NCI-H1092 (cell line): ENCODE measurements at regions not wholly inside any gene's neighbourhood (a gene's known extent, or its start where the extent isn't known, plus 50 kb on each side); places are given as distances from the start of the nearest gene placed in this dataset.
A peak's percentile ranks its signal among the peaks of the same experiment; 100 is the strongest.
"Not testable (repeated sequence)": the region's sequence is repeated elsewhere in the genome, so short reads cannot be mapped to it uniquely, and the experiment has no call there.

Experiments
- DNase-seq: peaks from one replicate; lab custom pipeline; 2025; lab: John Stamatoyannopoulos, UW

DNA sequence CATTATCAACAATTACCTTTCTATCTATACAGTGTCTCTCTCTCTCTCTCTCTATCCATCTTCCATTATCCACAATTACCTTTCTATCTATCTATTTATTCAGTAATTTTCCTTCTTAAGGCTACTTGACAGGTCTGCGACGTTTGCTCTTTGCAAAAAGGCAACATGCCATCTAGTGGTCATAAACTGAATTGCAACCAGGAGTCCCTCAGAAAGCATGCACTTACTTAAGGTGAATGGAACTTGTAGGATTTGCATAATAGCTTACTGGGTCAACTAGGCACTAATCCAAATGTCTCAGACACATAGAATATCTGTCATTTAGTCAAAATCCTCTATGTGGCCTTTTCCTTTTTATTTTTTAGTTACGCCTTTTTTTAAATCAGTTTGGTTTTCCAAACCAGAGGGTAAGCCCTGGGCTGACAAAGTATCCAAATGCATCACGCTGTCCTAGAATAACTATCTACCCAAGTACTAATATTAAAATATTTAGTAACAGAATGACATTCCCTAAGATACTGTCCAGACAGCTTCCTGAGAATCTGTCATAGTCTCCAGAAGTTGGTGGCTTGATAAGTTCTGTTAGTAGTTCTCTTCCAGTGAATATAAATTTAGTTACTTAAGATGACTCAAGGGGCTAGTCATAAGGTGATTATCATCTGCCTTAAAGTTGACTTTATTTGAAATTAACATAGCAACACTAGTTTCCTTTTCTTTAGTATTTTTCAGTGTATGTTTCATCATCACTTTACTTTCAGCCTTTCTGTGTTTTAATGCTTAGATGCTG is 208.3 kb downstream of the PPP1R3A start:
- DNase-seq = peak; percentile 80

DNA sequence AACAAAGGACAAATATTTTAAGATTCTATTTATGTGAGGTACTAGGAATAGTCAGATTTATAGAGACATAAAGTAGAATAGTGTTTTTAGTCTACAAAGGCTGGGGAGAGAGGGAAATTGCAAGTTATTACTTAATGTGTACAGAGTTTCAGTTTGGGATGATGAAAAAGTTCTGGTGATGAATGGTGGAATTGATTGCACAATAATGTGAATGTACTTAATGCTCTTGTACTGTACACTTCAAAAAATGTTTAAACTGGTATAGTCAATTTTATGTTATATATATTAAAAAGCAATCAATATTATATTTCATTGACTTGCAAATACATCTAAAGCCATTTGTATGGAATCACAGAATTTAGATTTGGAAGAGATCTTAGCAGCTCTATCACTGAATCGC is 213.4 kb downstream of the PPP1R3A start:
- no peak for DNase-seq

DNA sequence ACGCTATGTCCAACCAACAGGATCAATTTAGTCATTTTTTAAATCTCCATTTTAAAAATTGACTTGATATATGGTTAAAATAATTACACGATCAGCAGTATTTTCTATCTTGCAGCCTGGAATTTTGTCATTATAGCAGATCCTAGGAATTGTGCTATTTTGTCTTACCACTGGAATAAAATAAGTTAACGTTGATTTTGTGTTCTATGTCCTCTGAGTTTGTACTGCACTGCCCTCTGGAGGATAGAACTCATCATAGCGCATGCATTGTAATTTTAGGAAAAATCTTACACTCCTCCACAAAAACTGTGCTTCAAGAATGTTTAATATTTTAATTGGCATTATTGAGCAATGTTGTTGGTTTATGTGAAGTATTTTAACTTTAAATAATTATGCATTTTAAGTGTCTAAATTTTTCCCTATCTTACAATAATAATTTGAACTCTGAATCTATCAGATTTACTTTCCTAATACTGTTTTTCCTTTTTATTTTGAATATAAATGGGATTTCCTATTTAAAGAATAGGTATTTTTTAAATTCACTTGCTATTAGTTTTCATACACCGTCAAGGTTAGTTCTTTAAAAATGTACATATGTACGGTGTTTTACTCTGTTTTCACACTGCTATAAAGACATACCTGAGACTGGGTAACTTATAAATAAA is 220.1 kb downstream of the PPP1R3A start:
- no peak for DNase-seq

DNA sequence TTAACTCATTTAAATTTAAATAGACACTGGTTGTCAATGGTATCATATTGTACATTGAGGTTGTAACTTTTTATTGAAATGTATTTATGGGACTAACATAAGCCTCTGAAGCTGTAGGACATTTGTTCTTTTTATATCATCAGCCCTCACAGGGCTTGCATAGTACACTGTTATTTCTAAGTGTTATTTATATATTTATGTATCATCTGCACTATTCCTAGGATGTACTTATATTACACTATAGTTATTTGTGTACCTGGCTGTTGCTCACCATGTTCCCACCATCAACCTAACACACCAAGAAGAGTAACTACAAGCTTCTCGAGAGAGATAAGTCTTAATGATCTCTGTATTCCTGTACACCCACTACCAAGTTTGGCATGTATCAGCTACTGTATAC is 224.7 kb downstream of the PPP1R3A start:
- DNase-seq = no peak

DNA sequence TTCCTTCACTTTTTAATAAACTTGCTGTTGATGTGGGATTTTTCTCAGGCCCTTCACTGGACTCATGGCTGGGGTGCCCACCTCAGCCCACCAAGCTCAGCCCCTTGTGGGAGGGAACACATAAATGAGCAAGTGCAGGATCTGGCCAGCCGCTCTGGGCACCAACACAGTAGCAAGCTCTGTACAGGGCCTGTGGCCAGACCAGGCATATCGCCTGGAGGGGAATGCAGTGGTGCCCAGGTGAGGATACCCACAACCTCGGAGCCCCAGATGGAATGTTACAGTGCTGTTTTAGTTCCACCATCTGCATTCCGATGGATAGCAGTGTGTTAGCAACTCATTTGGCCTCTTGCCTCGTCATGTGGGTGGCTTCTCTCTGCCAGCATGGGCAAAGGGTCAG is 234.6 kb downstream of the PPP1R3A start:
- no peak for DNase-seq

DNA sequence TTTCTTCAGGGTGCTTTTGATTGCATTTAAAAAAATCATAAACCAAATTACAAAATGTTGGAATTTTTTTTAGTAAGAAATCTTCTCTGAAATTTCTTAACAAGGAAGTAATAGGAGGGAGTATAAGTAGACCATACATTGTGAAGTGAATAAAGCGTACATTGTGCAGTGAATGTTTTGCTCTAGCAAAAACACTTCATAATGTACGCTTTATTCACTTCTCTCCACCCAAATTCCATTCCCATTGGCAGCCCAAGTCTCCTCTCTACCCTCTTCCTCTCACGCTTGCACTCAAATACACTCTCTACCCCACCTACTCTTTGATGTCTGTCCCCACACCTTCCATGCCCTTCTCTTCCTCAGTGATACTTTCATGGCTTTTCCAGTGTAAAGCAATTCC is 241.0 kb downstream of the PPP1R3A start:
- DNase-seq = no peak

DNA sequence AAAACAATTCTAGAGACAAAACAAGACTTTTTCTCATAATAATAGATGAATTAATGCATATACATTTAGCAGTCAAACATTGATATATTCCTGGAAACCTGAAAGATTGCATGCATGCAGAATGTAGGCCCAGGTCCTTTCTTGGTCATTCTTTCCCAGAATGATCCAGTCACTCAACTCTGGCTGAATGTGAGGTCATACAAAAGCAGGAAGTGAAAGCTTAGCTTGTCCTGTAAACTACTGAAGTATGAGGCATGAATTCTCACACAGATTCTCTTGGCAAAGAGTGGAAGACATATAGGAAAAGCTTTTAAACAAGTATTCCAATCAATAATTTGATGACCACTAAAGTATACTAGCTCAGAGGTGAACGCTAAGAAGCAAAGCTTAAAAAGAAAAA is 253.9 kb downstream of the PPP1R3A start:
- no peak for DNase-seq

DNA sequence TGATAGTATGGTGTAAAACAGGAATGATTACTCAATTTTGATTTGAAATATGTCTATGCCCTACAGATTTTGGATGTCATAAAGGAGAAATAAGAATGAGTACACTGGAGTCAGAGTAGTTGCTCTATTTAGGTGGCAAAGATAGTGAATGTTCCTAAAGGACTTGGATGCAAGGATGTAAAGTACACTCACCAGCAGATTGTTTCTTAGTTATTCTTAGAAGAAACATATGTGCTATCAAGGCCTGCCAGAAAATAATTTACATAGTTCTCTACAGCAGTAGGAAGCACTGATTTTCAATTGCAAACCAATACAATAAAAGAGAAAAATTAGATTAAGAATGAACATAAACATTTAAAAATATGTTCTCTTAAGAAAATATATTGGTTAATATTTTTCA is 259.4 kb downstream of the PPP1R3A start:
- DNase-seq = no peak

DNA sequence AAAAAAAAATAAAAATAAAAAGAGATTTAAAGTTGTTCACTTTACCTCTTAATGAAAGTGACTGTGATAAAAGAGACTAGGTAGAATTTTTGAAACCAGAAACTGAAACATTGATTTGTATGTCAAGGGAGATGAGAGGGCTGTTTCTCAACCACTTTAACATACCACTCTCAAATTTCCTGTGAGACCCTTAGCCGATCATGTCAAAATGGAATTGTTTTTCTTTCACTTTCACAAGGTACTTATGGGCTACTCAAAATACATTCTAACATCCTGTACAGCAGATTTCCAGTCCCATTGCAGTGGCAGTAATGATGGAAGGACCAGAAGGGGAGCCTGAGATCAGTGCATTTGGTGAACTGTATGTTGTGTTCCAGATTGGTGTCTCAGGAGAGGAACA is 261.2 kb downstream of the PPP1R3A start:
- no peak for DNase-seq

DNA sequence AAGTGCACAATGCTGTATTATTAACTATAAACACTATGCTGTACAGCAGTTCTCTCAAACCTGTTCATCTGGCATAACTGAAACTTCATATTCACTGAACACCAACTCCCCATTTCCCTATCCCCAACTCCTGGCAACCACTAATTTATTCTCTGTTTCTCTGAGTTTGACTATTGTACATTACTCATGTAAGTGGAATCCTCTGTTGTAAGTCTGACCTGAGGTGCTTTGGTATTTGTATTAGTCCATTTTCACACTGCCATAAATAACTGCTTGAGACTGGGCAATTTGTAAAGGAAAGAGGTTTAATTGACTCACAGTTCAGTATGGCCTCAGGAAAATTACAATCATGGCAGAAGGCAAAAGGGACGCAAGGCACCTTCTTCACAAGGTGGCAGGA is 266.3 kb downstream of the PPP1R3A start:
- no peak for DNase-seq

DNA sequence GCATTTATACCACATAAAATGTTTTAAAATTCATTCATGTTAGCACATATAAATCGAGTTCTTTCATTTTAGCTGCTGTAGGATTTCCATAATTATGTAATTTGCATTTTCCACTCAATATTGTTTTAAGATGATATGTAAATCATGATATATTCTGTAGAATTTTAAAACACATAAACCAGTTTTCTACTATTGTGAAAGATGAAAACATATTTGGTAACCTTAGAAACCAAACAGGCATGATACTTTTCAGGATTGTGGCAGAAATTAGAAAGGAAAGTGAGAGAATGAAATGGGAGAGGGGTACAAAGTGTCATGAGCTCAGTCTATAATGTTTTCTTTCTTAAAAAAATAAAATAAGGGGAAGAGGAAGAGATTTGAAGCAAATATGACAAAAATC is 269.3 kb downstream of the PPP1R3A start:
- DNase-seq = no peak

DNA sequence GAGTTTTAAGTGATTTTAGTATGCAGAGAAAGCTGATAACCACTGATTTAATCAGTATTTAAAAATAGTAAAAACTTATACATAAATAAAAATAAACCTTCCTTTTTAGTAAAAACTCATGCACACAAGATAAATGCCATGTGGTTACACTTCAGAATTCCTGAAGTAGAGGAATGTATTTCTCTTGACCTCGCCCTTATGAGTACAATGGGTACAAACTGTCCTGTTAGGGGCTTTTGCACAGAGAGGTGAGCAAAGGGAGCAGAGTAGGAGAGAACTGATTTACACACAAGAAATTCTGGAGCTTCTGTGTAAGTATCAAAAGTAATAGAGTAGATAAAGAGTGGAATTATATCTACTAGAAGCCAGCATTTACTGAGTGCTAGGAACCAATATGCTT is 279.6 kb downstream of the PPP1R3A start:
- no peak for DNase-seq

DNA sequence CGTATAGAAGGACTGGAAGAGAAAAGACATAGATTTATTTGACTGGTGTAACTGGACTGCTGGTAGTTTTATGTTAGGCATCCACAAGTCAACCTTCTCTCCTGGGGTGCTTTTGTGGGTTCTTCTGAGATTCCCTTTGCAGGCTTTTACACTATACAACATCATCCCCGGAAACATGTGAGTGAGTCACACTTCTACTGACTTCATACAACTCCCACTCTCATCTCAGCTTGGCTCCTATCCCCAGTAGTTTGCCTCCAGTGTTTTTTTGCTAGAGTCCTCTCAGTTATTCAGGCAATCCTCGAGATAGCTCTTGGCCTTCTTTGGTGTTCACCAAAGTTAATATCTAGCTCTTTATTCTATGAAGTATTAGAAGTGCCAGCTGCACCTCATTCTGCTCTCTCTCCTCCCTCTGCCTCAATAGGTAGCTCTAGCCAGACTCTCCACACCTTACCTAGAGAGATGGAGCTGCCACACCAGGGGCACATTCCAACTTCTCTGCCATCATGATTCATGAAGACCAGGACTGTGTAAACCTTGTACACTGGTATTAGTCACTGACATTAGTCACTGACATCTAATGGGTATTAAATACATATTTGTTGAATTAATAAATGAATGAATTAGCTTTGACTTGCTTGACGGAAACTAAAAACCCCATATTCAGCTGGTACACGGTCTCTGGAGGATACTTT is 281.9 kb downstream of the PPP1R3A start:
- no peak for DNase-seq

DNA sequence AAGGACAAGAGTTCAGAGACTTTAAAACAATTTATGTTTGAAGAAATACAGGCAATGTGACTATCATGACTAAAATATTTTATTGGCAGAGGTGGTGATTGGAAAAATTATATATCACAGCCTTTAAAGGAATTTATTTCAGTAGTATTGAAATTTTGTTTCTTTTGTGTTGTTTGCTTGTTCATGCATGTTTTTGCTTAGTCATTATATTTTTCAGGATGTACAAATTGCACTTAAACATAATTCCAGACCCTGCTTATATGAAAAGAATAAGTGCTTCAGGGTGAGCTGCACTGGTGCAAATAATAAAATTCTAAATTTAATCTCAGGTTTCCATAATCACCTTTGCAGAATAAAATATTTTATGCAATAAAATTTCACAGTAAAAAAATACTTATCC is 283.3 kb downstream of the PPP1R3A start:
- DNase-seq = no peak

DNA sequence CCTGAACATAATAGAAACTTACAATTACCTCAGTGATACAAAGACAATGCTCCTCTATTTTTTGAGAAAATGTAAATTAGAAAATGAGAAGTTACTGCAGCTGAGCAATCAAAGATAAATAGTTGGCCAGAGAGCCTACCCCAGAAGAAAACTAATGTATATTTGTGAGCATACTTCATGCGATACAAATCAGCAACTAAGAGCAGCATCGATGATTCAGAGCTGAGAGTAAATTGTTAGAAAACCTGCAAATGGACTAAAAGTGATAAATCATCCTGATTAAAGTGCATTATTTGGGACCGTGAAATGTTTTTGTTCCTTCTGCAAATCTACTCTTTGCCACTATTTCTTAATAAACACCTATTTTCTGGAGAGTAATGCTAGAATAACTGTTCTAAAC is 285.7 kb downstream of the PPP1R3A start:
- no peak for DNase-seq

DNA sequence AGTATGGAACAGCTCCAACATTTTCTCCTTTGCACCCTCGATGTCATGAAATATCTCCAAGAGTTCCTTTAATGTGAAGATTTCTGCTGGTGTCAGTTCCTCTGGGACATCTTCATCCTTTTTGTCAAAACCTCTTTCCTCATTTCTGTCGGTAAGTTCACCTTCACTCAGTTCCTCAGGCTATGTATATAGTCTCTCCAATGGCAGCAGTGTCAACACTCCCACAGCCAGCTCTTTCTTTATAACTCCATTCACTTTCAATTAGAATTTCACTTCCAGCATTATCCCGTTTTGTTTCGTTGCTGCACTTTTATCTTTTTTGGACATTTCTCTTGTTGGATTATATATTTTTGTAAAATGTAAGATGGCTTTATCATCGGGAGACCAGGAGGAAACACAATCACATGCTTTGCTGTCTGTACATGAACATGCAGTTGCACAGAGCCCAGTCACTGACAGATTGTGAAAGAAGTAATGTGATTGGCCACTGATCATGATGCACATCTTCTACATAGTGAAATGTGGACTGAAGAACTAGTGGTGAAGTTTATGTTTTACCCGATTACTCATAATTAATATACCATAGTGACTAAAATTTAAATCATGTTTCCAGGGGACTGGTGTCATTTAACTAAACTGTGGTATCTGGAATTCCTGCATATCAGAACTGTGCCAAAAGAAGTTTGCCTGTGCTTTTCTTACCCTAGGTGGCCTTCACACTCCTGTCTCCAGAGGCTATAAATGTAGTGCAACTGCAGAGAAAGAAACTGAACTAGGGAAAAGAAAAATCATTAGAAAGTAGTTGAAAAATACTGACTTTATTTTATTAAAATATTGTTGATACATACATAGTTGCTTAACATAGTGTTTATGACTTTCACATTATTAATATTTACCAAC is 289.6 kb downstream of the PPP1R3A start:
- no peak for DNase-seq

DNA sequence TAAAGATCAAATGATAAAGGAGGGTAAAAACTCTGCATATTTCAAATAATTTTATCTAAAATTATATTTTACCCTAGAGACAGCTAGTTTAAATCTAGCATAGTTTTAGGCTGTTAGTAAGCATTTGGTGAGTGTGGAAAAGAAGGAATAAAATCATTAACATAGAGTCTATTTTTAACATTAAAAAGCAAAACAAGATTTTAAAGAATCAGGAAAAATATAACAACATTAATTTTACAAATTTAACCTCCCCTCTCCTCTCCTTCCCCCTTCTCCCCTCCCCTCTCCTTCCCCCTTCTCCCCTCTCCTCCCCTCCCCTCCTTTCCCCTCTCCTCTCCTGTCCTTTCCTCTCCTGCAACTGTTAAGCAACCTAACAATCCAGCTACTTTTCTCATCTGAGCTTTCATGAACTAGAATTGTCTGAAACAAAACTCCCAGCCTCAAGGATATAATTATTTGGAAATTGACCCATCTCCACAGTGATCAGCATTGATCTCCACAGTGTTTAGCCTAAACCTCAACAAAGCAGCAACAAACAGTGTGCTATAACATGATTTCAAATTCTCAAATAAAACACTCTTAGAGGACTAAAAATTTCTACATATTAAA is 293.2 kb downstream of the PPP1R3A start:
- no peak for DNase-seq

DNA sequence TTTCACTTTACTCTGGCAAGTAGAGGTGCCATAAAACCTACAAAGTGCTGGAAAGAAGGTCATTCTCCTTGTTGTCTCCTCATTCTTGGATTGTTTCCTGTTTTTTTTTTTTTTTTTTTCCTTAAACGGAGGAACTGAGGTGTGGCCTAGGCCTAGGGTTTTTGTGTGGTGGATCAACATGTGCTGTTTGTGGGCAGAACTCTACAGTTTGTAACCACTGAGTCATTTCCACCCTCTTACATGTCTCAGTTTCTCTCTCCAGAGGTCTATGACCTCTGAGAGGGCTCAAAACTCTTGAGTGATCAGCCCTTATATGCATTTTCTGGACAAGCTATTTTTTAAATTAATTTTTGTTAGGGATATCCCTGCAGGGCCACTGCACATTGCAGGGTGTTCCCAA is 296.0 kb downstream of the PPP1R3A start:
- no peak for DNase-seq

DNA sequence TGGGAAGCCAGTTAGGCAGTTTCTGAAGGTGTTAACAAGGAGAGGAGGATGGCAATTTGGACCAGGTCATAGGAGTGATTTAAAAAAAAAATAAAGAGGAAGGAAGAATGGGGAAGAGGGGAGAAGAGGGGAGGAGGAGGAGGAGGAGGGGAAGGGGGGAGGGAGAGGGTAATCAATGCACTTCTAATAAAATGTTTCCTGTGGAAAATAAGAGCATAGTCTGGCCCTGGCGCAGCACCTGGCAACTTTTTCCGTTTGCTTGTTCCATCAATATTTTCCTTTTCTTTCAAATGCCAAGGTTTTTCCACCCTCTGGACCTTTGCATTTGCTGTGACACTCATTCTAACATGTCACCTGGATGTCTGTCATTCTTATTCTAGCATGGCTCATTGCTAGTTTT is 308.2 kb downstream of the PPP1R3A start:
- DNase-seq = no peak

DNA sequence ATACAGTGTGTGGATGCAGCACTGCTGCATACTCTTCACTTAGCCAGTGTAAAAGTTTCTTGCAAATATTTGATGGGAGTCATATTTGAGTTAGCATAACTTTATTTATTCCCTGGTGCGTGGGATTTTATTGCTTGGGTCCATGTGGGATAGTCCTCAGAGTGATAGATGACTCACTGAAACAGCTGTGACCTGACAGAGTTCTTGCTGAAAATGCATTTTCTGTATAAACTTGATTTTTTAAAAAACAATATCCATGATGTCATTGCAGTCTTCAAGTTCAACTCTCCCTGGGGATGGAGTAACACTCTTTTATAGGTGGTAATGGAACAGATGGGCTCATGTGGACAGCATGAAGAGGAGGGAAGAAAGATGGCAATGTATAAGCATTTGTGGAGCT is 310.0 kb downstream of the PPP1R3A start:
- no peak for DNase-seq

DNA sequence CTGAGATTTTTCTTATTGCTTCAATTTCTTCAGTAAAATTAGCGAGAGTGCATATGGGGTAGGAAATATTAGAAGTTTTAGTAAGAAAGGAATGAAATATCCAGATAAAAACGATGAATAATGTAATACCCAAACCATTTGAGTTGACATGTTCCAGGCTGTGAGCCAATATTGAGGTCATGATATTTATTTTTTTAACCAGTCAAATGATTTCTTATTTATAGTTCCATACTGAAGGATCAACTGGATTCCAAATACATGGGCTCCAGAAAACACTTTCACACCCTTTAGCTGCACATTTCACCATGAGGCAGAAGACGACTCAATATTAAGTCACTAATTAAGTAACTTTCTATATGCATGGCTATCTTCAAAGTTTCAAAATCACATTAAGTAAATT is 312.5 kb downstream of the PPP1R3A start:
- DNase-seq = no peak

DNA sequence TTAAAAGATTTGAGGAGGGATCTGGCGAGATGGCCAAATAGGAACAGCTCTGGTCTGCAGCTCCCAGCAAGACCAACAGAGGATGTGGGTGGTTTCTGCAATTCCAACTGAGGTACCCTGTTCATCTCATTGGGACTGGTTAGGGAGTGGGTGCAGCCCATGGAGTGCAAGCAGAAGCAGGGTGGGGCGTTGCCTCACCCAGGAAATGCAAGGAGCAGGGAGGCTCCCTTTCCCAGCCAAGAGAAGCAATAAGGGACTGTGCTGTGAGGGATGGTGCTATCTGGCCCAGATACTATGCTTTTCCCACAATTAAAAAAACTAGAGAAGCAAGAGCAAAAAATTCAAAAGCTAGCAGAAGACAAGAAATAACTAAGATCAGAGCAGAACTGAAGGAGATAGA is 318.4 kb downstream of the PPP1R3A start:
- not testable (repeated sequence) for DNase-seq
